ENCODE measurements at regions not wholly inside any gene's neighbourhood (a gene's known extent, or its start where the extent isn't known, plus 50 kb on each side); places are given as distances from the start of the nearest gene placed in this dataset.

DNA sequence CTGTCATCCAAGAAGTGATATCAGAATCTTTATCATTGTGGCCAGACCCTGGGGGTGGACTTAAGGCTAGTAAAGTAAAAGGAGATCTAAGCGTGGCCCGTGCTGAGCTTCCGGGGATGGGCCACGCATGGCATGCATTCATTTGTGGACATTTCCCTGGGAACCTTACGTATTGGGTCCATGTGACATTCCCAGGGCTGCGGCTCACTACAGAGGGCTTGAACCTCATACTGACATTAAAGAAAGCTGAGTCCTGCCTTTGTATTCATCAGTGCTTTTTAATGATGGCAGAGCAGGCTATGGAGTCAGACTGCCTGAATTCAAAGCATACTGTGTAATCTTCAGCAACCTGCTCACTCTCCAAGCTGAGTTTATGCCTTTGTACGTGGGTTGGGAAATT lies 152.2 kb upstream of the AFDN start:
- no peak for DNase-seq (ENCODE audit: low read depth)

DNA sequence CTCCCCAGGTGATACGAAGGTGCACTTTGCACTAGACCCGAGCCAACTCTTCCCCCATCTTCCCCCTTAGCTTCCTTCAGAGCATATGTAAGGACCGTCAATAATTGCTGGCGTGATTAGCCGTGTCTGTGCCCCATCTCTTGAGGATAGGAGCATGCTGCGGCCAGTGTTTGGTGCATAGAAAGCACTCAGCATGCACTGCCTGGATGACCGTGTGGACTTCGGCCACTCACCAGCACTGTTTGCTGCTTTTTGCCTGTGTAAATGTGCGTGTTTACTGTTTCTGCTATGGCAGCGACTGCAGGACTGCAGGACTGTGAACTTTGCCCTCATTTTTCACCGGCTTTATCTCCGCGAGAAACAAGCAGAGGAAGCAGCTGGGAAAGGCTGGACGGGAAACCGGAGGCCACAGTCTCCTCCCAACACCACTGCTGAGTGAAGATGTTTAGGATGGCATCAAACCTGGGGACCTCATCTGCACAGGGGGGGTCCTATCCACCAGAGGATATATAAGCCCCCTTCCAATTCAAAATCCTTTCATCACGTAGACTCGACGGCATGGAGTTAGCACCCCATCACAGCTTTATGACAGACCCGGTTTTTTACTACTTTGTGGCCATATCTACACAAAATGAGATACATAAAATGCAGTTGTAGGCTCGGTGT lies 150.6 kb upstream of the AFDN start:
- DNase-seq (ENCODE audit: low read depth), result peak; percentile 40

DNA sequence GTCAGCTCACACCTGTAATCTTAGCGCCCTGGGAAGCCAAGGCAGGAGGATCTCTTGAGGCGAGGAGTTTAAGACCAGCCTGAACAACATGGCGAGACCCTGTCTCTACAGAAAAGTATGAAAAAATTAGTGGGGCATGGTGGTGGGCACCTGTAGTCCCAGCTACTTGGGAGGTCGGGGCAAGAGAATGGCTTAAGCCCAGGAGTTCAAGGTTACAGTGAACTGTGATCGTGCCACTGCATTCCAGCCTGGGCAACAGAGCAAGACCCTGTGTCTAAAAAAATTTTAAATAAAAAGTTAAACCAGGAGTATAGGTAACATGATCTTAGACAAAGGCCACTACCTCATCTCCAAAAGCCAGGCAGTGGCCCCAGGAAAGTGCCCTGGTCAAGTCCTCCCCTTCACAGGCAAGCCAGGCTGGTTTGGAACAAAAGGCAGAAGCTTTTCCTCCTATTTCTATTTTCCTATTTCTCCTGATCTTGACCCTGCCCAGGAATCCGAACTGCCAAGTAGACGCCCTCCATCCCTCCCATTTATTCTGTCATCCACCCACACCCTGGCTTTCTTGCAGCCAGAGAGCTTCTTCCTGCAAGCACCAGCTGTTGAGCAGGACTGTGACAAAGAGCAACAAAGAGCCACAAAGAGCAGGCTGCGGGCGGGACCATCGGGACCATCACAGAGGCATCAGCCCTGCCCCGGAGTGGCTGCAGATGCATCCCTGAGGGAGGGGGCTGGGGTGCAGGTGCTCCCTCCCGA lies 149.9 kb upstream of the AFDN start:
- DNase-seq (ENCODE audit: low read depth), result no peak

DNA sequence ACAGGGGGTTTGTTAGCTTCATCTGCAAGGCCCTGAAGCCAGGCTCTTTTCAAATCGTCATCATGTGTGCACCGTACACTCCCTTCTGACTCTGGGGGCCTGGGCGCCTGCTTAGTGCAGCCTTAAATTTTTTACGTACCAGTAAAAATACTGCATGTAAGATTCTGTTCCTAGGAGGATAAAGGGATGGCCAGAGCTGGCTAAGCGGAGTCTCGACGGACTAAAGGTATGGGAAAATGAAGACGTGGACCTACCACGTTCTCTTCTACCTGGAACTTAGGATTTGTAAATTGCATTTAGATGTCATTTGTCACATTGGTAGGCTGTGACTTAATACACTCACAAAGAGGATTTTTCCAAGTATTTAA lies 149.3 kb upstream of the AFDN start:
- DNase-seq (ENCODE audit: low read depth), result no peak

DNA sequence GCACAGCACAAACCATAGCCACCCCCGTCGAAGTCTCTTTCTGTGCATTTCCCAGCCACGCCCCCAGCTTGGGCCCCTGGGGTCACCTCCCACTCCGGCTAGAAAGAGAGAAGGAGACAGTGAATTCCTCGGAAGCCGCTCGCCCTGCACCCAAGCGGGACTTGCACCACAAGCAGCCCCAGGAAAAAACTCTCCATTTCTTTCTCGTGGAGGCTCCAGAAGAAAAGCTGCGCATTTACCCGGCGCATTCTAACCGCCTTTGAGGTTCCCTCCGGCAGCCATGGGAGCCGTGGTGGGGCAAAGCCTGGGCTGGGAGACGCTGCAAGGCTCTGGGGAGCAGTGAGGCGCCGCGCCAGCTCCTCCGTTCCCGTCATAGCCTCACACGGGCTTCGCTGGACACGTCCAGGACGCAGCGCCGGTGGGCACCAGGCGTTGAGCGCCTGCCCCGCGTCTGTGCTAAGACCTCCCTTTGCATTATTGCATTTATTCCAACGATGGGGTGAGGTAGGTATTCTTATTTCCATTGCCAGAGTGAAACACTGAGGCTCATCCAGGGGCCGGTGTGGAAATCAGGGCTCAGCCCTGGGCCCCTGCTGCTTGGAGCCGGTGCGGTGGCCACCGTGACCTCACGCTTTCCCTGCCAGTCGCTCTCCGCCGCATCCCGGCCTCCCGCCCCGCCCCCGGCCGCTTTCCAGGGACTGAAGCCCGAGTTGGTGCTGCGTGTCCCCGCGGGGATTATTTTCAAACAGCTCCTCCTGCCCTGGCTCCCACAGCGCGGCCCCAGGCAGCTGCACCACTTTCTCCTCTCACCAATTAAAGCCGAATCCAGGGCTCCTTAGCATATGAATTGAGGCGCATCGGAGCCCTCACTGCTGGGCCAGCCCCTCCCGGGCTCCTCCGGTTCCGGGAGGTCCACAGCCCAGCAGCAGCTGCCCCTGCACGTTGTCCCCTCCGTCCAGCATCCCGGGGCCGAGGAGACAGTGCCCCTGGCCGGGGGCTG lies 148.3 kb upstream of the AFDN start:
- no peak for DNase-seq (ENCODE audit: low read depth)

DNA sequence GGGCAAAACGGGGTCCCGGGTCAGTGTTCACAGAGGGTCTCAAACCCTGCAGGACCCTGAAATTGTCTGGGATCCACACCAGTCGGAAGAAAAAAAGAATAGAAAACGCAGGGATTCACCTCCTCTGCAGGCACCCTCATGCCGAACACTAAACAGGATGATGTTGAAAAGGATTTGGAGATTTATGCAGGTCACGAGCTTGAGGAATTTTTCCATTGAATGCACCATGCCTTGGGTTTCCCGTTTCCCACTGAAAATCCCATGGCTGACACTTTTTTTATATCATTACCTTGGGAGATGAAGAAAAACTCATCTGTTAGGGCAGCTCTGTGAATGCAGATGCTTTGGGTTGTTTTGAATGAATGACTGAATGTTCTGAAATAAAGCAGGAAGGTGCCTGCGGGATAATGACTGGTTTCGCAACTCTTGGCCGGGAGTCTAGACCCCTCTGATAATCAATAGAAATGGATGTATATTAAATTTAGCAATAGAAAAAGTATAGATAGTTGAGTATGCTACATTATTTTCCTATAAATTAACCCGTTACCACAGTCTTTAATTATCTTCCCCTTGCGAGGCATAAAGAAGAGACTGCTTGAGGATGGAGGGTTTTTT lies 147.5 kb upstream of the AFDN start:
- no peak for DNase-seq (ENCODE audit: low read depth)

DNA sequence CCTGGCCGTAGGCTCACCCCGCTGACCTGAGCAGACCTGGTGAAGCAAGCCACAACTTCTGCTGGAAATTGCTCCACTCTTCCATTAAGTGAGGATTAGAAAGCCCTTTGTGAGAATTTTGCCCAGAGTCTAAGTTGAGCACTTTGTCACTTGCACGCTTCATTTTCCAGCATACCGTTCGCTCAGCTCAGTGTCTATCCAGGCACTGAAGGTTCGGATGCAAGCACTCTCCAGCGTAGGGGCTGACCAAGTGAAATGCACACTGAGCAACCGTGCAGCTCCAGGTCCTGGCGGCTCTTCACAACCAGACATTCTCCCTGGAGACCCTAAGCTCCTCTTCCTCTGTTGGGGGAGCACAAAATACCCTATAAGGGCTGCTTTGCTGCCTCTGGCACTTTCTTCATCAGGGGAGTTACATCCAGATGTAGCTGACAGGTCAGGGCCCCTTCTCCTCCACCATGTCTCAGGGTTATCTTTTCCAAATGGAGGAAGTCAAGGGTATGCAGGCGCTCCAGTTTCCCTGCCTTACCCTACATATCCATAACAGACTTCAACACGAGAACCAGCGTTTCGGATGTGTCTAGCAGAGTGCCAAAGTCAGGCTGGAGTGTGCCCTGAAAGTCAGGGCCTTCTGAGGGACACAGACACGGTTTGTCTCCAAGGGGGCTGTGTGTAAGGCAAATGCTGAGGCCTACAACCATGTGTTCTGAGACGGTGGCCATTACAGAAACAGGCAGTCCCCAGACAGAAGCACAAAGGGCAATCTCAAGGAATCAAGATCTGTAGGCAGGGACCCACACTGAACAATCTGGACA lies 146.7 kb upstream of the AFDN start:
- DNase-seq (ENCODE audit: low read depth), result no peak

DNA sequence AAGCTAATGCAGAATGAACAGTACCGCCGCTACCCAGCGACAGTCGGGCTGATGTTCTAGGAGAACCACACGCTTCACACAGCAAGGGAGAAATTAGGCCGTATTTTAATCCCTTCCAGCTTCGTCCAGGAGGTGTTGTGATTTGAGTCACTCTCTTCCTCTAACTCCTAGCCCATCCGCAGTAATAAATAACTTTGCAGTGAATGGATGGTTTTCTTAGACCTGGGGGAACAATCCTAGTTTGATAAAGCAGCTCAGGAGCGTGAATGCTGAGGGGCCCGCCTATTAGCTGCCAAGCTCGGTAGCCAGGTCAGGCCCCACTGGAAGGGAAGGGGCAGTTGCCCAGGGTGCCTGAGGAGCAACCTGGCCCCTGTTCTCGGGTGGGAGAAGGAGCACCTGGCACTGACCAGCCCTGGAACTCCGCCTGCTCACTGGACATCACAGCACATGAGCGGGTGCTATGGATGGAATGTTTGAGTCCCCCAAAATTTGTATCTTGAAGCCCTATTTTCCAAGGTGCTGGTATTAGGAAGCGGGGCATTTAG lies 146.0 kb upstream of the AFDN start:
- DNase-seq (ENCODE audit: low read depth), result no peak

DNA sequence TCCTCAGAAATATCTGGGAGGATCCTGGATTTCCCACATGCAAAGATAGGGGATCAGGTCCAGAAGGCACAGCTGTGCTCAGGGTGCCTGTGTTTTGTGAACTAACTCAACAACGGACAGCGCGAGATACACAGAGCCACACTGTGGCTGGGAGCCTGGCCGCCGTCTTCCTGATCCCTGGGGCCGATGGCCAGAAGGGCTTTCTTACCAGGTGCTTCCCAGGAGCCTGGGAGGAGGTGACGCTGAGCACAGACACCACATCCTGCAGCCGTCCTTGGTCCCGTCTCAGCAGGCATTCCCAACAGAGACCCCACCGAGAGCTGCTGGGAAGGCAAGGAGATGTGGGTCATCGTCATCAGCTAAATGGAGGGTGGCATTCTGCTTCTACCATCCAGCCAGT lies 144.6 kb upstream of the AFDN start:
- DNase-seq (ENCODE audit: low read depth), result no peak

DNA sequence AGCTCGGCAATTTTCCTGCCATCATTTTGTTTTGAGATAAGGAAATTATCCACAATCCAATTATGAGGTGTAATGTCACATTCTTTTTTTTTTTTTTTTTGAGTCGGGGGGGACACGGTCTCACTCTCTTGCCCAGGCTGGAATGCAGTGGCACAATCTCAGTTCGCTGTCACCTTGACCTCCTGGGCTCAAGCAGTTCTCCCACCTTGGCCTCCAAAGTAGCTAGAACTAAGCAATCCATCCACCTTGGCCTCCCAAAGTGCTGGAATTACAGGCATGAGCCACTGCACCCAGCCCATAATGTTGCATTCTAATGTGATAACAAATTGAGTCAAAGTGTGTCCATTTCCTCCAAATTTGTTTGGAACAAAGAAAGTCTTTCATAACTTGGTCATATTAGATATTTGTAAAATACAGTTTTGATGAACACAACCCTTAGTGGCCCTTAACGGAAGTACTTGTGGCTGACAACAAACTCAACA lies 144.1 kb upstream of the AFDN start:
- DNase-seq (ENCODE audit: low read depth), result no peak

DNA sequence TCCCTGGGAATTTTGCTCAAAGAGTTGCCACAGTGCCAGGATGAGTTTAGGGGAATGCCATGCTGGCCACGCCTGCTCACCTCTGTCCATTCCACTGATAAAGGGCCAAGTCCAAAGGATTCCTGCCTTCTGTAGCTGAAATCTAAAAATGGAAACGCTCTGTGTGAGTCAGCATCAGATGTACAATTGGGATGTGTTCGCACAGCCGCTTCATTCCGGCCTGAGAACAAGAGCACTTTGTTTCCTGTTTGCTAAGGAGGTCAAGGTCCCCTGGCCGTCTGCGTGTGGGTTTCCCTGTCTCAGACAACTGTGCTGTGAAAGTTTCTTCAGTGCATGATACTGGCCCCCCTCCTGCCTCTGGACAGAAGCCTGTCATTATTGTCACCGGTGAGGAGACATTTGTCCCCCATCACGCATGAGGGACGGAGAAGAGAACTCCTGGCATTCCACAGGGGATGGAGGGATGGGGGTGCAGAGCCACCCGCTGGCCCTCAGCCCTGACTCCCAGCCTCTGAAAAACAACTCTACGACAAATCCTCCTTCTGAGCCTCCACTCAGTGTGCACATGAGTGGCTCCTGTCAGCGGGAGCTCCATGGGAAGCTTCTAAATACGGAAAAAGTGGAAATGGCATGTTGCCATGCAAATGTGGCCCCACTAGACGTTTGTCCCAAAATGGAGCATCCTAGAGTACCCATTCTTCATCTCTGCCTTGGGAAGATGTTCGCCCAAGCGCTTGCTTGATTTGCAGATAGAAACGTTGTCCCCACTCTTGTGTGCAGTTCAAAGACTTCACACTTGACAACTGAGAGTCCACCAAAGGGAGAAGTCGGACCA lies 143.5 kb upstream of the AFDN start:
- DNase-seq (ENCODE audit: low read depth), result peak; percentile 92

DNA sequence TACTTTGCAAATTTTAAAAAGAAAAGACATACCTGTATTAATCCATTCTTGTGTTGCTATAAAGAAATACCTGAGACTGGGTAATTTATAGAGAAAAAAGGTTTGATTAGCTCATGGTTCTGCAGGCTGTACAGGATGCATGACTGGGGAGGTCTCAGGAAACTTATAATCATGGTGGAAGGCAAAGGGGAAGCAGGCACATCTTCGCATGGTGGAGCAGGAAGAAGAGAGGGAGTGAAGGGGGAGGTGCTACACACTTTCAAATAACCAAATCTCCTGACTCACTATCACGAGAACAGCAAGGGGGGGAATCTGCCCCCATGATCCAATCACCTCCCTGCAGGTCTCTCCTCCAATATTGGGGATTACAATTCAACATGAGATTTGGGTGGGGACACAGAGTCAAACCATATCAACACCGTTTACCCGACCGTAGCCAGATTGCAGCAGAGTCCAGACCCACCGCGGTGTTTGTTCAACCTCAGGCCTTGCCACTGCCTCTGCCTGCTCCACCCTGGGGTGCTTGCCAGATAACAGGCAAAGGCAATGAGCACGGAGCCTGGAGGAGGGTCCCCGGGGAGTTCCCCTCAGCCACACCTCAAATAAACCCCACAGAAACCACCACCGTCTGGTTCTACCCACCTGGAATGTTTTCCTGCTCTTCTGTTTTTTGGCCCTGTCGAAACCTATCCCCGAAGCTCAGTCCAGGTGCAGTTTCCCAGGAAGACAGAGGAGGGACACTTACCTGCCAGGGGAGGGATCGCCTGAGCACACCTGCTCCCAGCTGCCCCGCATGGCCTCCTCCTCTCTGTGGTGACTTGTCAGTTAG lies 142.2 kb upstream of the AFDN start:
- no peak for DNase-seq (ENCODE audit: low read depth)

DNA sequence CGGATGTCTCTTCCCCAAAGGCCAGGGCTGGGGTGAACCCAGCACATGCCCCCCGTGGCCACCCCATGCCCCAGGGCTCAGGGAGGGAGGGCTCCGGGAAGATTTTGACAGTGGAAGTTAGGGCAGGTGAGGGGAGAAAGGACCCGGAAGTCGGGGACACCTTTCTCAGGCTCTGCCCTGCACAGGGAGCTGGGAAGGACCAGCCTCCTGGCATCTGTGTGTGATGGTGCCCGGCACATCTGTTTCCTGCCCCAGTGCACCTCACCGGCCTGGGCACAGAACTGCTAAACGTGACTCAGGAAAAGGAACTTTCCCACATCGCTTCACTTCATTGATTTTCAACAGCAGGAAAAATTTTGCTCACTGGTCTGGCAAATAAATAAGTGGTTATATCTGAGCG lies 141.1 kb upstream of the AFDN start:
- peak; percentile 40 for DNase-seq (ENCODE audit: low read depth)

DNA sequence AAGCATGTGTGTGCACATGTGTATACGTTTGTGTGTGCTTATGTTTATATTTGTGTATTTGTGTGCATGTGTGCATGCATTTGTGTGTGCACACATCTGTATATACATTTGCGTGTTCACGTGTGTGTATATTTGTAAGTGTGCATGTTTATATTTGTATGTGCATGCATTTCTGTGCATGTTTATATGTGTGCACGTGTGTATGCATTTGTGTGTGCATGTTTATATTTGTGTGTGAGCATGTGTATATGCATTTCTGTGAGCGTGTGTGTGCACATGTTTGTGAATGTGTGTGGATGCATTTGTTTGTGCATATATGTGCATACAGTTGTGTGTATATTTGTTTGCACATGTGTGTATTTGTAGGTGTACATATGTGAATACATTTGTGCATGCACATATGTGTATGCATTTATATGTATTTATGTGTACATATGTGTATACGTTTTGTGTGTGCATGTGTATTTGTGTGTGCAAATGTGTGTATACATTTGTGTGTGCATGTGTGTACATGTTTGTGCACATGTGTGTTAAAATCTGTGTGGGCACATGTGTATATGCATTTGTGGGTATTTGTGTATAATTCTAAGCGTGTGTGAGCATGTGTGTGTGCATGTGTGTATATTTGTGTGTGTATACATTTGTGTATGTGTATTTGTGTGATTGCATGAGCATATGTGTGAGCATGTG lies 140.4 kb upstream of the AFDN start:
- no peak for DNase-seq (ENCODE audit: low read depth)

DNA sequence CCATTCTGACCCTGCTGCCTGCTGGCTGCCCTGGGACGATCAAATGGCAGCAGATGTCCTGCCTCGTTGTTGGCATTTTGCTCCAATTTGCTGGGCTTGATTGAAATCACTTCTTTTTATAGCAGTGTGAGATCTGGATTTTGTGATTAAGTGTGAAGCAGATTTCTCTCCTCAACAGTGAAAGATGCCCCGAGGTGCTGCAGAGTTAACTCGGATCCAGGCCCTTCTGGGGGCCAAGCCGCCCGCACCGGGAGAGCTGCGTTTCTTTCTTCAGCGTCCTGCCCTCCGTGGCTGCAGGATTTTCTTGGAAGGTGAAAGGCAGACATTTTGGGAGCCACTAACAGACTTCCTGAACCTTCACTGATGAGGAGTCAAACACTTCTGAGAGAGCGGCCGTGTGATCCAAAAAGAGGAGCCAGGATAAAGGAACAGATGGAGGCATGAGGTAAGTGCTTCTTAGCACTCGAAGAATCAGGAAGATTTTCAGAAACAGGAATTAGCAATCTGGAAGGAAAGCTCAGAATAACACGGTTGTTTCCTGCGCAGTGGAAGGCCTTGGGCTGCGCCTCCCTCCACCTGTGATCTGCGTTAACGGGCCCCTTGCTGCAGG lies 139.5 kb upstream of the AFDN start:
- no peak for DNase-seq (ENCODE audit: low read depth)

DNA sequence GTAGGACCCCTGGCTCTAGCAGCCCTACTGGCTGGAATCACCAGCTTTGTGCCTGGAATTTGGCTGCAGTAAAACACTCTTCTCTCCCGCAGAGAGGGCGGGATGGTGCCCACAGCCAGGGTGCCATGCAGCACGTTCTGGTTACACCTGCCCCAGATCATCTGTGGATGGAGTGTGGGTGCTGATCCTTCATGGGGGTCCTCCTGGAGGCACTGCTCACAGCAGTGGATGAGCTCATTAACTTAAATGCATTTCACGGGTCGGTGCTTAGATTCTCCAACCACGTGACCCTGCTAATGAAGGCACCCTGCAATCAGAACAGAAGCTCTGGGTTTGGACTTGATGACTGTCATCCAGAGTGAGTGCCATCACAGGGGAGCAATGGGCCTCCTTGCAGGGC lies 138.6 kb upstream of the AFDN start:
- DNase-seq (ENCODE audit: low read depth), result no peak

DNA sequence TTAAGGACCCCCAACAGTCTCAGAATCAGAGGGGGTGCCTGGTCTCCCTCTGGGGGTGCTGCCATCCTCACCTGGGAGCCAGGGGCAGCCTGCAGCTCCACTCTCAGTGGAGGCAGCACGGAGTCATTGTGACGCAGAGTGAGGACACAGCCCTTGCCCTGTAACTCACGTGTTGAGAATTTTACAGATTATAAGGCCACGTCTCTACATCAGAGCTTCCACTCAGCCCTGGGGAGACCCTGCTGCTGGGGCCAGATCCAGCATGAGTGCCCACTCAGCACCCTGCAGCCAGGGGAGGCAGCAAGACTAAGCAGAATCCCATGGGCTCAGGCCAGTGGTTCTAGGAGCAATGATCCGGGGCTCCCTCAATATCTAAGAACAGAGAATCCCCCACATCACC lies 137.4 kb upstream of the AFDN start:
- no peak for DNase-seq (ENCODE audit: low read depth)

DNA sequence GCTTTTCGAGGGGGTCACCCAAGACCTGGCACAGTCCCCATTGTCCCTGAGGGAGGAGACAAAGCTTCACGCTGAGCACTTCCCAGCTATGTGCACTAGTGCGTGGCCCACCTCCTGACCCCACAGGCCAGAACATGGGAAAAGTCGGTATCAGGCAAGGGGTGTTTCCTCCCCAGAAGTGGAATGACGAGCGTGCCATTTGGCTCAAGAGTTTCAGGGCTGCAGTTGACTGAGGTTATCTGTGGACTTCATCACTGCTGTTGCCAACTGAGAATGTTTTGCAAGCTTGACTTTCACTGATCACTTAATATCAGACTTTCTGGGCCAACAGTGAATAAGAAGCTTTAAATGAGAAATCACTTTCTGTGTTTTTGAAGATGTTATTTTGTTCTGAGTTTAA lies 137.0 kb upstream of the AFDN start:
- DNase-seq (ENCODE audit: low read depth), result peak; percentile 14

Data from renal cortical epithelial cell (primary cell).